HG02852 (cell line): ENCODE measurements at regions not wholly inside any gene's neighbourhood (a gene's known extent, or its start where the extent isn't known, plus 50 kb on each side); places are given as distances from the start of the nearest gene placed in this dataset.
"Not testable (repeated sequence)": the region's sequence is repeated elsewhere in the genome, so short reads cannot be mapped to it uniquely, and the experiment has no call there.

Experiments used
- ATAC-seq: cut with Tn5 transposase; IDR thresholded peaks from one replicate; pipeline ENCODE4 v1.9.1; 2021; ENCODE audit warnings: mild to moderate bottlenecking, moderate library complexity; ENCODE audit not compliant: unreplicated experiment

DNA sequence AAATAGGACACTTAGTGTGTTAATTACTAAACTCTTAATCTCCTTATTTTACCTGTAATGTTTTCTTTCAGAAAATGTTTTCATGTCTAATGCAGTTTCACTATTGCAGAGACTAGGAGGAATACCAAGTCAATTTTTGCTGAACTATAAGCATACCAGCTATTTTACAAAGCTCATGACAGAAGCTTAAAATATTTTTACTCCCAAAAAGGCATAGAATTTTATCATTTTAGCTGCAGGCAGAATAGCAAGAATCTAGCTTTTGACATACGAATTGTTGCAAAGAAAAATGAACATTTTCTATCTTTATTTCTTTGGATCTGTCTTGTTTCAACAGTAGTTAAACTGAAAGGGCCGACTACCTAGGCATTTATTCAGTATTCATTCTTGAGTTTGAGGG is 366.9 kb downstream of the FAT3 start:
- ATAC-seq = no peak

DNA sequence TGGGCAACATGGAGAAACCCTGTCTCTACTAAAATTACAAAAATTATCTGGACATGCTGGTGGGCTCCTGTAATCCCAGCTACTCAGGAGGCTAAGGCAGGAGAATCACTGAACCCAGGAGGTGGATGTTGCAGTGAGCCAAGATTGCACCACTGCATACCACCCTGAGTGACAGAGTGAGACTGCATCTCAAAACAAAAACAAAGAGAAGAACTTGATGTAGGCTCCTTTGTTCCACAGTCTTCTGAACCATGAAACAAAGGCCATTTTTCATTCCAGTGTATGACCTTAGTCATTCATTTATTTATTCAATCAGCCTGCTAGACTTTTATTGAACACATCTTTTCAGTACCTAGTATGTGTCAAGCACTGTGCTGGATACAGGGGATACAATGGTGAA is 369.6 kb downstream of the FAT3 start:
- ATAC-seq = no peak

DNA sequence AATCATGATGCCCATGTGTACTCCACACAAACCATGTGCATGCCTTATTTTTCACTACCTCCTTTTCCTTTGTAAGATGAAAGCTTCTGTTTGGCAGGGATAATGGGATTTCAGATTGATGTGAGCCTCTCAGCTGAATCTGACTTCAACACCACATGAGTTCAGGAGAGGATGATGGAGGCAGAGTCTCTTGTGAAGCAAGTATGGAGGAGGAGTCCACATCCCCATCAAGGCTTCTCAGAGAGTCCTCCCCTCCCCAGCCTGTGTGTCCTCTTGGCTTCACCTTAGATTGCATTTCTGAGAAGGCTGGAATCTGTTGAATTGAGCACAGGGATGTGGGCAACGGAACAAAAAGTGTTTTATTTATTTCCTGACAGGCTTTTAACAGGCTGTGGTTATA is 370.4 kb downstream of the FAT3 start:
- no peak for ATAC-seq

DNA sequence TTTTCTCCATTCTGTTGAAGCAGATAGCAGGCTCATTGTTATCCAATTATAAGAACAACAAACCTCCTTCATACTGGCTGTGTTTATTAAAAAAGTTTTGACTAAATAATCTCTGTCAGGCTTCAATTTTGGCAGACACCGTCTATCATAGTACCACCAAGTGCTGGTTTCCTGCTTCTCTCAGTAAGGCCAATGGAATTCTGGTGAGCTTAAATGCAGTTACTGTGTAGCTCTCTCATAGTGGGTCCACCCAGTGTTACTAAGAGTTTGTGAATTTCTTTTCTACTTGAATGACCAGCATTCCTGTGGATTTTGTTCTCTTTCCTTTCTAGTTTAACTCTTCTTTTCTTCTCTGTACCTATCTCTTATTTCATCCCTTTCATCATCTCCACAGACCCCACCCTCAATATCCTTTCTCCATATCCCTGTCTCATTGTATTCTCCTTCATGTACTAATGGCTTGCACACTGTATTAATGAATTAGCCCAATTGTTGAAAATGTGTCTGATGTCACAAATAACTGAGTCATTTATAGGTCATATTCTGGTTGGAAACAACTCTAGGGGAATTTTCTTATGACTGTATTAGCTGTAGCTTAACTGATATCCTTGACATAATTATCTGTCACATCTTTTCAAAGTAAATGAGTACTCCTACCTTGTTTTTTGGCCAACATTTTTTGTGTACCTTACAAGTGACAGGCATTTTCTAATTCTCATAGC is 372.1 kb downstream of the FAT3 start:
- no peak for ATAC-seq

DNA sequence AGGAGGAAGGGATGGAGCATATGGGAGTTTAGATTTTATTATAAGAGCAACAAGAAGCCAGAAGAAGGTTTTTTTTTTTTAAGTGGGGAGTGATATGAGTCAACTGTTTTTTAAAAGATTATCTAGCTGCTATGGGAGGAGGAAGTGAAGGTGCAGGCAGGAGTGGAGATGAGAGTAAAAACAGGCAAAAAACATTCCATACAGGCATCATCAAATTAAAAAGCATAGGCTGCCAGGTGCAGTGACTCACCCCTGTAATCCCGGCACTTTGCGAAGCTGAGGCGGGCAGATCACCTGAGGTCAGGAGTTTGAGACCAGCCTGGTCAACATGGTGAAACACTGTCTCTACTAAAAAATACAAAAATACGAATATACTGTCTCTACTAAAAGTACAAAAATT is 368.4 kb upstream of the MTNR1B start:
- ATAC-seq = no peak

DNA sequence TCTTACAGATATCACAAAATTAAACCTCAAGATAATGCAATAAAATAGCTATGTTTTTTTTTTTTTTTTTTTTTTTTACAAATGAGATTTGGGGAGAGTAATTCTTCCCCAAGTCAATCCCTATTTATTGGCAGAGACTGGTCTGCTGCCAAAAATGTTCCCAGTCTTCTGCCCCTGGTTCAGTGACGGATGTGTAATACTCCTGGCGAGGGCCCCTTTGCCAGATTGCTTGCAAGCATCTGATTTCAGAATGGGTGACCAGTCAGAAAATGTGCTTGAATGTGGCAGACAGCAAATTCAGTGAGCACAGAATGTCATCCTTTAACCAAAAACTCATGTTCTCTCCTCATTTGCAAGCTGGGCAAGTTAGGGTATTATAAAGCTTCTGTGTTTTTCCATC is 363.8 kb upstream of the MTNR1B start:
- ATAC-seq = no peak

DNA sequence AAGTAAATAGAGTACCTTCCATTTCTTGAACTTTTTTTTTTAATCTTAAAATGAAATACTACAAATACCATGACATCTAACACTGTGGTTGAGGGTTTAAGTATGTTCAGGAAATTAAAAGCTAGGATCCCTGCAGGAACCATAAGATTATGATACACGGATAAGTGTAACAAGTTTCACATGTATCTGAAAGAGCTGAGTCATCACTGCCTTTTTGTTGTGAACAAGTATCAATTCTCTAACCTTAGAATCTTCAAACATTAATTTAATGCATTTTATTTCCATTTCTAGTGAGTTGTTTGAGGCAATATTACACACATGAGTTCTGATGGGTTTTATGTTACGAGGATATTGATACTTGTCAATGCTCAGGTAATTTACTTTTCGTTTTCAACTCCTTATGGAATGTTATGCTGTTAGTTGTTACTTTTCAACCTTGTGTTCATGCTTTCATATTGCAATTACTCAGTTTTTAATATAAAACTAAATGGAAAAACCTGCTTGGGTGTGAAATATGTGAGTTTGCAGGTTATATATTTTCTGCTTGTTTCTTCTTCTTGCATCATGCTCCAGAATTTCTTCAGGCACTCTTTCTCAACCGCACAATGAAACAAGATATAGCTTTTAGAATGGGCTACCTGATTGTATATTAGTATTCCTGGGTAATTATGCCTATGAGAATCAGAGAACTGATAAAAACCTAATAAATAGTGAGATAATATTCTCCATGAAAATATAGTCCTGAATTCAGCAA is 361.3 kb upstream of the MTNR1B start:
- no peak for ATAC-seq

DNA sequence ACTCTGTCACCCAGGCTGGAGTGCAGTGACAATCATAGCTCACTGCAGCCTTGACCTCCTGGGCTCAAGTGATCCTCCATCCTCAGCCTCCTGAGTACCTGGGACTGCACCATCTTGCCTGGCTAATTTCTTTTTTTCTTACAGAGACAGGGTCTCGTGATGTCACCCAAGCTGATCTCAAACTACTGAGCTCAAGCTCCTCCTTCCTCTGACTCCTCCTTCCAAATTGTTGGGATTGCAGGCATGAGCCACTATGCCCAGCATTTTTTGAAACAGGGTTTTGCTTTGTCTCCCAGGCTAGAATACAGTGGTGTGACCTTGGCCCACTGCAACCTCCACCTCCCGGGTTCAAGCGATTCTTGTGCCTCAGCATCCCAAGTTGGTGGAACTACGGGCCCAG is 358.3 kb upstream of the MTNR1B start:
- no peak for ATAC-seq

DNA sequence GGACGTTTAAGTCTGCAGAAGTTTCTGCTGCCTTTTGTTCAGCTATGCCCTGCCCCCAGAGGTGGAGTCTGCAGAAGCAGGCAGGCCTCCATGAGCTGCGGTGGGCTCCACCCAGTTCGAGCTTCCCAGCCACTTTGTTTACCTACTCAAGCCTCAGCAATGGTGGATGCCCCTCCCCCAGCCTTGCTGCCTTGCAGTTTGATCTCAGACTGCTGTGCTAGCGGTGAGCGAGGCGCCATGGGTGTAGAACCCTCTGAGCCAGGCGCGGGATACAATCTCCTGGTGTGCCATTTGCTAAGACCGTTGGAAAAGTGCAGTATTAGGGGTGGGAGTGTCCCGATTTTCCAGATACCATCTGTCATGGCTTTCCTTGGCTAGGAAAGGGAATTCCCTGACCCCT is 351.4 kb upstream of the MTNR1B start:
- ATAC-seq = not testable (repeated sequence)

DNA sequence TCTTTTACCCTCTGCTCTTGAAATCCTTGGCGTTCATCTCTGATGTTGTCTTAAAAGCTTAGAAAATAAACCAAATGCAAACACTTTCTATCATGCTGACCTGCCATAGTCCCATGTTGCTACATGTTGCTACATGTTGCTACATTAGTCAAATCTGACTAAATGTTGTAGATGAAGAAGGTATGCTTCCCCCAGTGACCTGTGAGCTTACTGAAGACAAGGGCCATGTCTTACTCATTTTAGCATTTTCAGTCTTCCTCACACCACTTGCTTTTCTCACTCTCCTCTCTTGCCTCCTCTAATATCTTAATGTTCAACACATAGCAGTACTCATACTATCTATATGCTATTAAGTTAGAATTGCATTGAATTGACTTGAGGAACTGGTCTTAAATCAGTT is 346.4 kb upstream of the MTNR1B start:
- peak; percentile 88 for ATAC-seq

DNA sequence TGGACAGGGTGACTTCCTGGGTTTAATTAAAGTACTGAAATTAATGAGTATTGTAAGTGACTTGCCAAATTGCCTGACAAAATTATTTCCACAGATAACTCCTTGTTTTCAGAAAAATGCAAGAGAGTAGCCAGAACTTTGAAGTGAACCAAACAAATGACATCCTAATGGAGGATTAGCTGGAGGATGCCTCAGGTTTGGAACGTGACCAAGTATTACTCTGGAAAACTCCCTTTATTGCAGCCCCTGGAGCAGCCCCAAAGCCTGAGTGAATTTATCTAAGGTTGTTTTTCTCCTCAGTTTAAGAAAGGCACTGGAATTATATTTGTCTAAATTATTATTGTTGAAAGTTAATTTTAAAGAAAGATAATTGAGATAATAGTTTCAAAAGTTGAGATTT is 343.6 kb upstream of the MTNR1B start:
- no peak for ATAC-seq

DNA sequence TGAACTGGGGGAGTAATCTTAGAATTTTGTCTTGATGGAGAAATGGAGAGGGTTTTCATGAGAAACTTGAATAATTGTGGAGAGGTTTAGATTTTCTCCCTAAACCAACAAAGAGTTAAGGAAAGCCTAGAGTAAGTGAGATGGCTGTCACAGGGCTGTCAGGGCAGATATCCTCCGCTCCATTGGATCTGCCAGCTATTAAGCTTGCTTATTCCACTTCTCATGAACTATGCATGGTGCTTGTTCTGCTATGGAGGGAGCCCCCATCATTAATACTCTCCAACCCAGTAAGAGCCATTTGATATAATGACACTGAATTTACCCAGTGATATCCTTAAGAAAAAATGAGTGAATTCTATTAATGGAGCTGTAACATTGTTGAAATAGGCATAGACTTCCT is 342.8 kb upstream of the MTNR1B start:
- ATAC-seq = no peak

DNA sequence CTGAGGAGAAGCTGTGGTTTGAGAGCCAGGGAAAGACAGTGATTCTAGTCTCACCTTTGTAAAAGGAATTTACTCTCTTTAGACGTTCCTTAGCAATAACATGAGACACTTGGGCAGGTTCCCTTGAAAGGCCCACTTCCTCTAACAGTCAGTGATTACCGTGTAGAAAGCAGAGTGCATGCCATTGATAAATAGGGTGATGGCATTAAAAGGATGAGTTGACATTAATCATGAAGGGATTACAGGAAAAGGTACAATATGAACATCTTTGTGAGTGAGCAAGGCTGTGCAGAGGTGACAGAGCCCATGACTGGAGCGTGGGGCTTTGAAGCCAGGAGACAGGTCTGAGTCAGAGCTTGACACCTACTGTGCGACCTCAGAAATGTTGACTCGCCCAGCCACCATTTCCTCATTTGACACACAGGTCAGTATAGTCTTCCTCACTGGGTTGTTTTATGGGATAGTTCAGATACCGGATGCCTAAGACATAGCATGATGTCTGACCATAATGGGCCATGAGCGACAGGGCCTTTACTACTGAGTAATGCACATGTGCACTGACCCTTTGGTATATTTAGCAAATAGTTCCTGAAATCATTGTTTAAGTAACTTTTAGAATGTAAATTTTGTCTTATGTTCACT is 341.7 kb upstream of the MTNR1B start:
- ATAC-seq = no peak

DNA sequence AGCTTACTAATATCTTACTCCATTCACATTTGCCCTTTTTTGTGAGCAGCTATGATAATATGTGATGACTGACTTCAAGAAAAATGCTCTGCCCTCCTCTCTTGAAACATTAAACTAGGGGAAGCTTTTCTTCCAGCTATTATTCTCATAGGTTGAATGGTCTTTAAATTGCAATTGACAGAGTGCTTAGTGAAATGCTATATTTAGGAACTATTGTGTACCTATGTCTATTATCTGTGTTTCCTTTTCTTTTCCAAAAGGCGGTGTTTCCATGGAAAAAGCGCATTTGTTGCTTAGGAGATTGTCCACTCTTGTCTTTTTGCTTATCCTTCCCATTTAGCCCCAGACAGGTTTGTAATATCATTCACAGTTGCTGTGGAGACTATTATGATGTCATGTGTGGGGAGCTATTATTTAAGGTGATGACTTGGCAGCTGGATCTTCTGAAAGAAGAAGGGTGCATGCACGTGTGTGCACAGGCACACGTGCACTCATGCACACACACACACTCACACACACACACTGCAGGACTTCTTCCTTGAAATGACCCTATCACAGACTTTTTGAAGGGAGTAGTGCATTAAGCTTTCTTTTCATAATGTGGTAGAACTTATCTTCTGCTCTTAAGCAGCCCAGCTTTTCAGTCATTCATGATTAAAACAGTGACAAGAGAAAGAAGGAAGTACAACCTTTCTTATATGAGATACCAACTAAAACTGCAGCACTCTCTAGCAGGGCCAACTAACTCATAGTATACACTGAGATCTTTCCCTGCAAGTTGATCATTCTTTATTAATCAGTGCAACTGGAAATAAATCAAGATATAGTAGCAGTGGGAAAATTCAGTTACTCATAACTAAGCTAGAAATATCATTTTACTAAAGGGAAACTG is 340.8 kb upstream of the MTNR1B start:
- peak; percentile 53 for ATAC-seq

DNA sequence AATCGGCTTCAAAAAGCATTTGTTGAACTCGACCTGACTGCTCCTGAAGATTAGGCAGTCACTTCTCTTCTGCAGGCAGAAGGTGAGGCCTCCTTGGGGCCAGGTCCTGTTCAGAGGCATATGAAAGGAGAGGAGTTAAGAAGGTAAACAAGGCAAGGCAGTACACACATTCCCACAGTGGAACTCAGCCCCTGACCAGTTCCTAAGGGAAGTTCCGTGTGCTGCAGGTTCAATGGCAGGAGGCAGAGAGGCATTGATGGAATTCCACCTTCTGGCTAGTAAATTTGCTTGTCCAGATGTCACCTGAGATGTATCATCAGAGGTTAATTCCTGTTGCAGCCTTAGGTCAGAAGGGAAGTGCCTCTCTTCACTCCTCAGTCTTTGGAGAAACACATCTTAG is 337.0 kb upstream of the MTNR1B start:
- ATAC-seq = no peak

DNA sequence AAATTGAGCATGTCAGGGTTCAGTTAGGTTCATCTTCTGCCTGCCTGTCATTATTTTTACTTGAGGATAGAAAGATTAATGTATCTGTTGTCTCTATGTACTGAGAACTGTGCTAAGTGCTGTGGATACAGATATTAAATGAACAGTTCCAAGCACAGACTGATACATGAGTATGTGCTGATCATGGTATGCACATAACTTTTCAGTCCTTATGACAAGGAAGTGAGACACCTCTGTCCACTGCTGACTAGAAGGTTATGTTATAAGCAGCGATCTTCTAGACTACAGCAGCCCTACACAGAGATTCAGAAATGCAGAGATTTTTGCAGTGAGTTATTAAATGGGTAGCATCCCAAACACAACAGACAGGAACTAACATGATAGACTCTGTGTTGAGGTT is 335.6 kb upstream of the MTNR1B start:
- no peak for ATAC-seq

DNA sequence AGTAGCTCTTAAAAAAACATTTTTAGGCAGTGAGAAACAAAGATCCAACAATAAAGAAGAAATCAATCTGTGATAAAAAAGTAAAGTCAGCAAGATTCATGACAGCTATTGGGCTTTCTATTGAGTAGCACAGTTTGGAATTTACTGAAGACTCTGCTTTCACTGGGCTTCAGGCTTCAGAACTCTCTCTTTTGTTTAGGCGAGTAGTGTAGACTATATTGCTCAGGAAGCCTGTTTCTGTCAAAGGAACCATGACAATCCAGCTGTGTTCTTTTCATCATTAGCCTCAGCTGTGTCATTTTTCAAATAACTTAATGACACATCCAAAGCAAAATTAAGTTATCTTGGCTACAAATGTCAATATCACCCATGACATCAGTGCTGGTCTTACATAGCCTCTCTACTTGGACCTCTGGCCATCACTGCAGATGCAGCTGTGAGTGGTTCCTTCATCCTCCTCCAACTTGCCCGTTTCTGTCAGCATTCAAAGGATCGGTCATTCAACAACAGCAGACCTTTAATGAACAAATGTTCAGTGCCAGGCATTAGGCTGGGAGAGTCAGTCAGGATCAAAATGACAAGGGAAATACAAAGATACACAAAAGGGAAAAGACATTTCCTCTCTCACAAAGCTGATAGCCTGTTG is 332.8 kb upstream of the MTNR1B start:
- no peak for ATAC-seq

DNA sequence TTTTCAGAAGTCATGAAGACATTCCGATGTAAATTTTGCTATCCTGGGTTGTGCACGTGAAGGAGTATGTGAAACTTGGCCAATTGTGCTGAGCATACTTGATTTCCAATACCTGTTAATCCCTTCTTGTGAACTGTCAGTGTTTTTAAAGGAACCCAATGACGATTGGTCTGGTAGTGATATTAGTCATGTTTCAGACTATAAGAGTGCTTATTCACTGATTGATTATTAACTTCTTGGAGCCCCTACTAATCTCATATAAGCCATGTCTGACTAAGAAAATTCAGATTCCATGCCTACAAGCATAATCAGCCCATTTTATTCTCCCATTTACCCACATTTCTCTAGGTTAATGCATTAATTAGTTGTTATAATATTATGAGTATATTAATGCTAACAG is 330.8 kb upstream of the MTNR1B start:
- no peak for ATAC-seq

DNA sequence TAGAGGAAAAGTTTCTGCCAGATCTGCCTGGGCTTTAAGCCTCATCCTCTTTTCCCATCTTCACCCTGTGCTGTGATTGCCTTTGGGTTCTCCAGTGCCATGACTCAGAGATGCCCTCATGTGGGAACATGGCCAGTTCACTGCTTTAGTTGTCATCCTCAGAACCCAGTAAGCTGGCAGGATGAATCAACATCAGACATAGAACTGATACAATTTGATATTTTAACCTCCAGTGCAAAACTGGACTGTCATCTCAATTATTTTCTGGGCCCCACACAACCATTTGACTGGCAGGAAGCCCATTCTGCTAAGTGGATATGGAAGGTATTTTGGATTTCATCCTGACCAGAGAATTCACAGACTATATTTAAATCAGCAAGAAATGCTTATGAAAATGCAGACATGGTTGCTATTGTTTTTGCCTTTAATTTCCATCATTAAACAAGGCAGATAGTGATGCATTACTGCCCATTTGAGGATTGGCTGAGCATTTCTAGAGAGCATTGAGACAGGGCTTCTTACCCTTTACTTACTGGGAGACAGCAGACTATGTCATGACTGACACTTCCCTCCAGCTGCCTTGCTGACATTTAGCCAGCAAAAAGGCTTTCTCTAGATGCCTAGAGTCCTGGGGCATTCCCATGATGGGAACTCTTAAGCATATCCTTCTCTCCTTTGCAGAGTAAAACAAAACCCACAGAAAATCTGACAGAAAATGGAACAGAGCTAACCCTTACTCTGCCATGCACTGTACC is 327.1 kb upstream of the MTNR1B start:
- ATAC-seq = no peak

DNA sequence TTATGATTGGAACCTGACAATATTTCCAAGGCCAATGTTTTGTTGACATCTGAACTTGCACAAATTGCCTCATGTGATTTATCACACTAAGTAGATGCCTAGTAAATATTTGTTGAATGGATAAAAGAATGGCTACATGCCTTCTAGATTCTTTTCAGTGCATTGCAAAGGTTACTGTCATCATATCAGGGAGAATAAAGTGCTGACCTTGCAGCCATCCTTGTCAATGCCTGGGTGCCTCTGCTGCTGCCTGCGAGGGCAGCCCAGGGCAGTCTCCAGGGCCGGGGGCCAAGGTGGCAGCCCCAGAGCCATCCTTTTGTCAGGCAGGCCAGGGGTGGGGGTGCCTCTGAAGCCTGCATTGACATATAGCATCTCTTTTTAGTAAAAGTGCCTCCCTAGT is 325.6 kb upstream of the MTNR1B start:
- ATAC-seq = no peak
